OCI-LY3 (cell line): ENCODE measurements at regions not wholly inside any gene's neighbourhood (a gene's known extent, or its start where the extent isn't known, plus 50 kb on each side); places are given as distances from the start of the nearest gene placed in this dataset.

ENCODE experiments used
- H2AFZ ChIP-seq: fragments of 200-600, 300-600 bp; shearing (Covaris generic); 2 replicates; pipeline ENCODE4 v1.6.0; 2014; ENCODE audit warnings: antibody characterized with exemption, low read depth, low read length
- H3K27ac ChIP-seq: fragments of 200-600, 300-600 bp; sonication (generic); 2 replicates; pipeline ENCODE4 v1.5.1; 2014; ENCODE audit warnings: mild to moderate bottlenecking, low read length, moderate library complexity, mixed read lengths
- H3K27me3 ChIP-seq: fragments of 200-600, 300-600 bp; sonication (generic); 2 replicates; pipeline ENCODE4 v1.6.1; 2014; ENCODE audit warnings: low read depth, low read length, mixed read lengths
- H3K36me3 ChIP-seq: fragments of 200-600, 300-600 bp; sonication (generic); replicated peaks from 2 replicates; pipeline ENCODE3; 2014; ENCODE audit warnings: low read depth, low read length, mixed read lengths
- H3K4me1 ChIP-seq: fragments of 300-600, 200-600 bp; sonication (generic); 2 replicates; pipeline ENCODE4 v1.6.1; 2014; ENCODE audit warnings: low read length, mixed read lengths
- H3K4me2 ChIP-seq: fragments of 200-600, 300-600 bp; sonication (generic); 2 replicates; pipeline ENCODE4 v1.6.1; 2014; ENCODE audit warnings: low read length, mixed read lengths
- H3K4me3 ChIP-seq: fragments of 300-600, 200-600 bp; sonication (generic); 2 replicates; pipeline ENCODE4 v1.5.1; 2014; ENCODE audit warnings: antibody characterized with exemption, mild to moderate bottlenecking, low read length, moderate library complexity
- H3K79me2 ChIP-seq: fragments of 300-600, 200-600 bp; shearing (Covaris generic); 2 replicates; pipeline ENCODE4 v1.6.1; 2014; ENCODE audit warnings: mild to moderate bottlenecking, low read length, mixed read lengths
- H3K9ac ChIP-seq: fragments of 300-600, 200-600 bp; shearing (Covaris generic); 2 replicates; pipeline ENCODE4 v1.6.0; 2014; ENCODE audit warnings: mild to moderate bottlenecking, low read length, moderate library complexity
- H3K9me3 ChIP-seq: fragments of 200-600, 300-600 bp; shearing (Covaris generic); 2 replicates; pipeline ENCODE4 v1.6.1; 2014; ENCODE audit warnings: low read length, mixed read lengths; ENCODE audit not compliant: insufficient read depth
- H4K20me1 ChIP-seq: fragments of 200-600, 300-600 bp; sonication (generic); 2 replicates; pipeline ENCODE4 v1.6.1; 2016; ENCODE audit warnings: low read length, mixed read lengths; ENCODE audit not compliant: insufficient read depth
- EZH2phosphoT487 ChIP-seq: fragments of 200-600 bp; shearing (Covaris generic); IDR thresholded peaks from 2 replicates; pipeline ENCODE4 v1.6.1; 2018; ENCODE audit warnings: antibody characterized with exemption, mixed run types, low read depth
- TF ChIP-seq, protein P1 (sequence below): fragments of 200-600, 300-600 bp; sonication (generic); IDR thresholded peaks from 2 replicates; pipeline ENCODE4 v1.5.1; 2014; ENCODE audit warnings: antibody characterized with exemption, low read length, low read depth

DNA sequence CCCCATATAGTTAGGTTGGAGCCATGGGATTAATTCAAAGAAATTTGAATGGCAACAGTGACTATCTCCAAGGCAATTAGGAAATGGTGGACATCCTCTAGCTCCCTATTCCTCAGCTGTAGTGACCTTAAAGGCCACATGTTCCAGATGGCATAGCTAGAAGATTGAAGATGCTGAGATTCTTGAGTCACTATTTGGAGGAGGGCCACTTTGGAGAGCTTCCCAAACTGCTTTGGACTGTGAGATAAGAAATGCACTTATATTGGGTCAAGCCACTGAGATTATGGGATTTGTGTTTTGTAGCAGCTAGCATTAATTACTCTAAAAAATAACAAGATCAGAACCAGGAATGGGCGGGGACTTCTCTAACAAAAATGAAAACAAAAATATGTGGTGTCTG lies 636.2 kb upstream of the CCNG1 start:
- TF ChIP-seq, protein P1, sequence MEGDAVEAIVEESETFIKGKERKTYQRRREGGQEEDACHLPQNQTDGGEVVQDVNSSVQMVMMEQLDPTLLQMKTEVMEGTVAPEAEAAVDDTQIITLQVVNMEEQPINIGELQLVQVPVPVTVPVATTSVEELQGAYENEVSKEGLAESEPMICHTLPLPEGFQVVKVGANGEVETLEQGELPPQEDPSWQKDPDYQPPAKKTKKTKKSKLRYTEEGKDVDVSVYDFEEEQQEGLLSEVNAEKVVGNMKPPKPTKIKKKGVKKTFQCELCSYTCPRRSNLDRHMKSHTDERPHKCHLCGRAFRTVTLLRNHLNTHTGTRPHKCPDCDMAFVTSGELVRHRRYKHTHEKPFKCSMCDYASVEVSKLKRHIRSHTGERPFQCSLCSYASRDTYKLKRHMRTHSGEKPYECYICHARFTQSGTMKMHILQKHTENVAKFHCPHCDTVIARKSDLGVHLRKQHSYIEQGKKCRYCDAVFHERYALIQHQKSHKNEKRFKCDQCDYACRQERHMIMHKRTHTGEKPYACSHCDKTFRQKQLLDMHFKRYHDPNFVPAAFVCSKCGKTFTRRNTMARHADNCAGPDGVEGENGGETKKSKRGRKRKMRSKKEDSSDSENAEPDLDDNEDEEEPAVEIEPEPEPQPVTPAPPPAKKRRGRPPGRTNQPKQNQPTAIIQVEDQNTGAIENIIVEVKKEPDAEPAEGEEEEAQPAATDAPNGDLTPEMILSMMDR, result no peak
- no peak for TF ChIP-seq EZH2phosphoT487
- Histone ChIP-seq H3K4me1 (no peaks in the 10 kb centered on the region), H3K27ac (no peak overlapping the region)

DNA sequence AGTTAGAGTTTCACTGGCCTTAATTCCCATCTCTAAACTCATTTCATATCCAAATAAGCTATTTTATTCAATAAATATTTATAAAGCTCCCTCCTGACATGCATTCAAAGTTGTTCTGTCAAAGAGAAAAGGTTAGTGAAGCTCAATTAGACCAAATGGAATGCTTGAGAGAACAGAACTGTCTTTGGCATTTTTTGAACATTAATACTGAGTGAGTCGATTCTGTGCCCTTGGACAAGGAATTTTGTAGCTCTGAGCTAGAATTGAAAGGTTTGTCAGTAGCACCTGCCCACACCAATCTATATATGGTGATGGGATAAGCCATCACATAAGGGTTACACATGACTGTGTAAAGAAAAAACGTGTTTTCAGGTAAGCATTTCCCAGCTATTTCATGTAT lies 631.2 kb upstream of the CCNG1 start:
- TF ChIP-seq, protein P1, result no peak
- no peak for TF ChIP-seq EZH2phosphoT487
- no peaks in the 10 kb centered on the region for H3K4me1 ChIP-seq
- H3K79me2 ChIP-seq, result no peaks in the 10 kb centered on the region
- no peaks in the 10 kb centered on the region for H3K36me3 ChIP-seq
- H2AFZ ChIP-seq, result no peak overlapping the region
- H3K9me3 ChIP-seq, result no peaks in the 10 kb centered on the region
- no peak overlapping the region for H3K27ac ChIP-seq
- H3K27me3 ChIP-seq, result no peaks in the 10 kb centered on the region
- H3K4me3 ChIP-seq, result no peak overlapping the region
- H3K4me2 ChIP-seq, result no peak overlapping the region
- H4K20me1 ChIP-seq, result no peaks in the 10 kb centered on the region
- no peak overlapping the region for H3K9ac ChIP-seq

More for the DNA sequence above, 636.2 kb upstream of the CCNG1 start:
- Histone ChIP-seq H3K79me2 (no peaks in the 10 kb centered on the region), H4K20me1 (no peaks in the 10 kb centered on the region), H3K9ac (no peak overlapping the region), H3K9me3 (no peaks in the 10 kb centered on the region), H3K4me3 (no peak overlapping the region), H3K36me3 (no peaks in the 10 kb centered on the region), H3K4me2 (no peak overlapping the region), H3K27me3 (no peaks in the 10 kb centered on the region), H2AFZ (no peak overlapping the region)

DNA sequence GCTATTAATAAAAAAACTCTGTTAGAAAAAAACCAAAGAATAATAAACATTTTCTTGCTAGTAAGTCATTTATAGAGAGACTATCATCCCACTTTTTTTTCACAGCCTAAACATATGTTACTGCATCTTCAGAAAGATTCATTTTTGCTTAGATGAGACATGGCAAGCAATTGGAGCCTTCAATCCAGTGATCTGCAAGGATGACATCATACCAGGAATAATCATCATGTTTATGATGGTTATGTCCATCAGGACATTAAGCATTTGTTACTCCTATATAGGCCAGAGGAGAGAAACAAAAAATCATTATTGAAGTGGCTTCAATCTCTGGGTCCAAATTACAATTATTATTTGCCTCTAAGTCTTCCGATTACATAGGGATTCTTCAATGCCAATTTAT lies 626.3 kb upstream of the CCNG1 start:
- no peaks in the 10 kb centered on the region for H4K20me1 ChIP-seq
- no peaks in the 10 kb centered on the region for H3K4me1 ChIP-seq
- no peak overlapping the region for H3K4me3 ChIP-seq
- H3K9me3 ChIP-seq, result no peaks in the 10 kb centered on the region
- H2AFZ ChIP-seq, result no peak overlapping the region
- H3K27me3 ChIP-seq, result no peaks in the 10 kb centered on the region
- H3K4me2 ChIP-seq, result no peak overlapping the region
- no peak overlapping the region for H3K27ac ChIP-seq
- no peaks in the 10 kb centered on the region for H3K36me3 ChIP-seq
- H3K9ac ChIP-seq, result no peak overlapping the region
- TF ChIP-seq, protein P1, result no peak
- no peak for TF ChIP-seq EZH2phosphoT487
- H3K79me2 ChIP-seq, result no peaks in the 10 kb centered on the region

DNA sequence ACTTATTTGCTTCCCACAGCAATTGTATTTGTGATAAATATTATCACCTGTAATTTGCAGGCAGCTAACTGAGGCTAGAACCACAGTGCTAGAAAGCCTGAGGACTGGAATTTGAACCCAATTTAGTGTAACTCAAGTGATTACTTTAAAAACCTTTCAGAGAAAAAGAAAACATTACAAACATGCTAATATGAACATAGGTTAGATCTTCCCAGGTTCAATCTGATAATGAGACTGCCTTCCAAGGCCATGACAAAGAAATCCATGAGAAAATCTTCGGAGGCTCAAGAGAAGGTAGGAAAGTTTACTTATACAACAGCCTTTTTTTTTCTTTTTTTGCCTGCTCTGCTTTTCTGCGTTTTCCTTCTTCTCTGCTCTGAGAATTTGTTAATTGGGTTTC lies 620.6 kb upstream of the CCNG1 start:
- H3K4me1 ChIP-seq, result peaks cover 19% of the 10 kb centered on the region
- H3K36me3 ChIP-seq, result no peaks in the 10 kb centered on the region
- no peak overlapping the region for H3K27ac ChIP-seq
- no peaks in the 10 kb centered on the region for H3K27me3 ChIP-seq
- no peak overlapping the region for H2AFZ ChIP-seq
- H3K79me2 ChIP-seq, result no peaks in the 10 kb centered on the region
- TF ChIP-seq EZH2phosphoT487, result no peak
- TF ChIP-seq, protein P1, result no peak
- H3K4me3 ChIP-seq, result no peak overlapping the region
- no peaks in the 10 kb centered on the region for H4K20me1 ChIP-seq
- no peaks in the 10 kb centered on the region for H3K9me3 ChIP-seq
- no peak overlapping the region for H3K4me2 ChIP-seq
- no peak overlapping the region for H3K9ac ChIP-seq
